Fibroblast of mammary gland (primary cell): ENCODE measurements at regions not wholly inside any gene's neighbourhood (a gene's known extent, or its start where the extent isn't known, plus 50 kb on each side); places are given as distances from the start of the nearest gene placed in this dataset.

Source experiments
- DNase-seq: peaks from one replicate; pipeline ENCODE4 v3.0.0-alpha.2; 2010; ENCODE audit warnings: low read depth
- H3K4me3 ChIP-seq: 2 replicates; pipeline ENCODE4 v1.5.1; 2011; ENCODE audit warnings: low read depth, mild to moderate bottlenecking, low read length, moderate library complexity; ENCODE audit not compliant: control insufficient read depth
- TF ChIP-seq, protein P1 (sequence below): conservative IDR thresholded peaks from 2 replicates; pipeline ENCODE4 v1.5.1; 2011; ENCODE audit warnings: low read depth, low read length, inconsistent platforms; ENCODE audit not compliant: control insufficient read depth, insufficient read depth

GRCh38 chr12:87667378-87667777 is 361.8 kb downstream of the C12orf50 start:
- H3K4me3 ChIP-seq, result no peak overlapping the region
- DNase-seq, result peak; percentile 29
- TF ChIP-seq, protein P1, sequence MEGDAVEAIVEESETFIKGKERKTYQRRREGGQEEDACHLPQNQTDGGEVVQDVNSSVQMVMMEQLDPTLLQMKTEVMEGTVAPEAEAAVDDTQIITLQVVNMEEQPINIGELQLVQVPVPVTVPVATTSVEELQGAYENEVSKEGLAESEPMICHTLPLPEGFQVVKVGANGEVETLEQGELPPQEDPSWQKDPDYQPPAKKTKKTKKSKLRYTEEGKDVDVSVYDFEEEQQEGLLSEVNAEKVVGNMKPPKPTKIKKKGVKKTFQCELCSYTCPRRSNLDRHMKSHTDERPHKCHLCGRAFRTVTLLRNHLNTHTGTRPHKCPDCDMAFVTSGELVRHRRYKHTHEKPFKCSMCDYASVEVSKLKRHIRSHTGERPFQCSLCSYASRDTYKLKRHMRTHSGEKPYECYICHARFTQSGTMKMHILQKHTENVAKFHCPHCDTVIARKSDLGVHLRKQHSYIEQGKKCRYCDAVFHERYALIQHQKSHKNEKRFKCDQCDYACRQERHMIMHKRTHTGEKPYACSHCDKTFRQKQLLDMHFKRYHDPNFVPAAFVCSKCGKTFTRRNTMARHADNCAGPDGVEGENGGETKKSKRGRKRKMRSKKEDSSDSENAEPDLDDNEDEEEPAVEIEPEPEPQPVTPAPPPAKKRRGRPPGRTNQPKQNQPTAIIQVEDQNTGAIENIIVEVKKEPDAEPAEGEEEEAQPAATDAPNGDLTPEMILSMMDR, result peak; percentile 24

DNA sequence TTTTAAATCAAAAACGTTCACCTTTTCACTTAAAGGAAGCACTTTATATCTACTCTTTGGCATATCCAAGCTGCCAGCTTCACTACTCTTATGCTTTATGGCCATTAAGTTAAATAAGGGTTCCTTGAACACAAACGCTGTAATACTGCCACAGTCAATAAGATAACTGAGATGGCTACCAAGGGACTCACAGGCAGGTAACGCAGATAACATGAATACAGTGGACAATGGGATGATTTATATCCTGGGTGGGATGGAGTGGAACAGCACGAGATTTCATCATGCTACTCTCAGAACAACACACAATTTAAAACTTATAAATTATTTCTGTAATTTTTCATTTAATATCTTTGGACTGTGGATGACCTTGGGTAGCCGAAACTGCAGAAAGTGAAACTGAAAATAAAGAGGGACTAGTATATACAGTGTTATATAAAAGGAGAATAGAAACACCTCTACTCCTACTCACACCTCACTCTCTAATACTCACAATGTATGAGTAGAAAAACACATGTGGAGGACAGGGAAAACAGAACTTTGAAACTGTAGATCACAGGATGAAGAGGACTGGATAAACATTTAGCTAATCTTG is 367.3 kb downstream of the C12orf50 start:
- TF ChIP-seq, protein P1, result no peak
- H3K4me3 ChIP-seq, result peak overlapping the region; percentile 25
- DNase-seq, result no peak

DNA sequence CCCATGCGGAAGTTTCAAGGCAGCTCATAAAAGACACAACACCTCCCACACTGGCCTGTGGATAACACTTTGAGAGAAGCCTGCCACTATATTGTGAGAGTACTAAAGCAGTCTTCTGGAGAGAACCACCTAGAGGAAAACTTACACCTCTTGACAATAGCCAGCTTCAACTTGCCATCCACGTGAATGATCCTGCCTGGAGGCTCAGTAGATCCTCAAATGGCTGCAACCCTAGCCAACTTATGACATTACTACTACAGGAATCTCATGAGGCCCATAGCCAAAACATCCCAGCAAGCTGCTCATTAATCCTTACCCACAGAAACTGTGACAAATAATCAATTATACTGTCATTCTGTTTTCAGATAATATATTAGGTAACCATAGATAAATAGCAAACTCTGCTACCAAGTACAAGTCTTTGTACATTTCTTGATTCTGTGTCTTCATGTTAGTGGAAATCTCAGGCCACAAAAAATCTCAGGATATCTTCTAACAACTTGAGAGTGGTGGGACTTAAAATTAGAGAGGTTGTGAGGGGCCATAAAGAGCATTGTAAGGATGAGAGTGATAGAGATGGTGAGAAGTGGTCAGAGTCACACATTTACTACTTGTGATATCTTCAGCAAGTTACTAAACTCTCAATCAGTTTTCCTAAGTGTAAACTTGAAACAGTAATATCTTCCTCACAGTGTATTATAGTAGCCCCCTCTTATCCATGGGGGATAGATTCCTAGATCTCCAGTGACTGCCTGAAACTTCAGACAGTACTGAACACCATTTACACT is 368.0 kb downstream of the C12orf50 start:
- TF ChIP-seq, protein P1, result no peak
- H3K4me3 ChIP-seq, result no peak overlapping the region

DNA sequence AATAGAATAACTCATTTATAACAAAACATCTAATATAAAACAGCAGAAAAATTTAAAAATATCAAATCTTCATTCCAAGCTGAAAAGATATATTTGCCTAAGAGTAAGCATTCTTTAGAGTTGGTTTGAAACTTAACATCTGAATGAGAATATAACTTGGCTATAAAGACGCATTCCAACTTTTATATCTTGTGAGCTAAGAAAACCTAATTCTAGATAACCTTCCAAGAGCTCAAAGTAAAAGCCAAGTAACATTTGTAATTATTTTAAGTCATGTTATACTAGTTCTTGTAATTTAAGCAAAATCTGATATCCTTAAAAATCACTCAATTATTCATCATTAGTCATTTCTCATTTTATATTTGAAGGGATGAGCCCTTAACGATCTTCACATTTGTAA is 368.9 kb downstream of the C12orf50 start:
- no peak for DNase-seq
- no peak overlapping the region for H3K4me3 ChIP-seq
- TF ChIP-seq, protein P1, result no peak

More for the DNA sequence above, 368.0 kb downstream of the C12orf50 start:
- no peak for DNase-seq

GRCh38 chr12:87656311-87656710 is 372.9 kb downstream of the C12orf50 start:
- no peak overlapping the region for H3K4me3 ChIP-seq
- no peak for DNase-seq
- TF ChIP-seq, protein P1, result no peak

DNA sequence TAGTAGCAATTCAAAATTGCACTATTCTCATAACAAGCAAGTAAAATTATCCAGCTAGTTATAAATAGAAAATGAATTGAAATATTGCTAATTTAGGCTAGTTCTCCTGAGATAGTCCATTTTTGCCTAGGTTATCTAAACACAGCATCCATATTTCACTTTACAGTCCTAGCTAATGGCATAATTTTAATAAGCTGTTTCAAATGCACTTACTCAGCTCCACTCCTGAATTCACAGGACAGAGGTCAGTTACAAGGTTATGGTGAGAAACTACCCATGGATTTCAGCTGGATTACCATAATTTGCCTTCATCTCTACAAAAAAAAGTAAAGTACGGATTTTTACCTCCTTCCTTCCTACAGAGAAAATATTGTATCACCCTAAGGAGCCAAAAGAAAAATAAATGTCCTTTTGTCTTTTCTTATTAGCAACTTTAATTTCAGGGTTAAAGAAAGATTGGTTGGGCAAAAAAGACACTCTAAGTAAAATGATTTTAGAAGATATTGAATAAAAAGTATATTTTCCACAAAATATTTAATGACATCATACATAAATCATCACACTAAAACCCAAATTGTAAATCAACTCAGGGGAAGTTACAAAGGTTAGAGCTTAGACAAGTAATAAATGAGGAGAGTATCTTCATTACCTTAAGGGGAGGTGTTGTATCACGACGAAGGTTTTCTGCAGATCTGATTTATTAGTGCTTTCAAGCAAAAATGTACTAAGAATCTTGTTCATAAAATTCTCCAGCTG is 377.4 kb downstream of the C12orf50 start:
- TF ChIP-seq, protein P1, result no peak
- DNase-seq, result no peak
- H3K4me3 ChIP-seq, result no peak overlapping the region
